GM12878 (cell line): ENCODE measurements at regions not wholly inside any gene's neighbourhood (a gene's known extent, or its start where the extent isn't known, plus 50 kb on each side); places are given as distances from the start of the nearest gene placed in this dataset.

Experiments used
- ATAC-seq: fragments of 200-7000 bp; cut with Tn5 transposase; 3 replicates; pipeline ENCODE4 v1.9.1; 2020; ENCODE audit warnings: mild to moderate bottlenecking, moderate library complexity
- BruUV-seq: library from RNA; stranded (reverse); fragments of 400-500 nt; replicated peaks from 2 replicates; lab custom pipeline; 2021; lab: Mats Ljungman, UMichigan
- CTCF ChIA-PET: fragments of 300-600 bp; sonication (Branson Sonifier 250); formaldehyde crosslinking; extraction: SDS; loops from one replicate; lab custom pipeline; 2021; ENCODE audit warnings: inconsistent platforms; lab: Yijun Ruan, JAX
- POLR2A ChIA-PET: fragments of 350-600 bp; formaldehyde crosslinking; extraction: SDS; loops from one replicate; lab custom pipeline; 2021; ENCODE audit warnings: inconsistent platforms; lab: Charles Lee
- RAD21 ChIA-PET: fragments of 300-600 bp; sonication (Branson Sonifier 250); formaldehyde crosslinking; loops from one replicate; lab custom pipeline; 2023; ENCODE audit warnings: antibody characterized with exemption; ENCODE audit not compliant: unreplicated experiment; lab: Charles Lee
- SMC1A ChIA-PET: fragments of 300-600 bp; sonication (Branson Sonifier 250); formaldehyde crosslinking; loops from one replicate; lab custom pipeline; 2023; ENCODE audit not compliant: unreplicated experiment, uncharacterized antibody; lab: Charles Lee
- DNase-seq: peaks from one replicate; pipeline ENCODE4 v3.0.0-alpha.2; 2011; ENCODE audit warnings: low read depth, low spot score
- FAIRE-seq: peaks from 3 replicates; lab custom pipeline; 2011; peaks lifted over from hg19 to GRCh38; lab: Jason Lieb, UNC
- H2AFZ ChIP-seq: 2 replicates; pipeline ENCODE4 v1.6.0; 2011; ENCODE audit warnings: low read depth, low read length, control low read depth; ENCODE audit not compliant: control insufficient read depth
- H3K27ac ChIP-seq: 2 replicates; pipeline ENCODE4 v1.5.1; 2011; ENCODE audit warnings: control low read depth; ENCODE audit not compliant: control insufficient read depth, insufficient read depth
- H3K27me3 ChIP-seq, 2 experiments: replicated peaks in 1 of 2; 2 replicates each; pipeline versions ENCODE4 v1.6.0 to v1.6.1; 2011; ENCODE audit warnings: low read length in 1 of 2; ENCODE audit not compliant: control insufficient read depth in 2 of 2, insufficient read depth in 2 of 2
- H3K36me3 ChIP-seq, 2 experiments: 2 replicates each; pipeline ENCODE4 v1.5.1; 2011; ENCODE audit warnings: low read length in 1 of 2; ENCODE audit not compliant: control insufficient read depth in 2 of 2, insufficient read depth in 2 of 2
- H3K4me1 ChIP-seq: 2 replicates; pipeline ENCODE4 v1.6.1; 2011; ENCODE audit warnings: mild to moderate bottlenecking, low read length, moderate library complexity, mixed read lengths; ENCODE audit not compliant: control insufficient read depth, insufficient read depth
- H3K4me2 ChIP-seq: 2 replicates; pipeline ENCODE4 v1.6.0; 2011; ENCODE audit warnings: control low read depth; ENCODE audit not compliant: control insufficient read depth, insufficient read depth
- H3K4me3 ChIP-seq: fragments of 200-600 bp; sonication (generic); 2 replicates; pipeline ENCODE4 v1.5.1; 2016
- H3K79me2 ChIP-seq: 2 replicates; pipeline ENCODE4 v1.6.0; 2011; ENCODE audit warnings: low read length; ENCODE audit not compliant: control insufficient read depth, insufficient read depth
- H3K9ac ChIP-seq: 2 replicates; pipeline ENCODE4 v1.8.0; 2011; ENCODE audit warnings: low read length, control low read depth, mixed read lengths; ENCODE audit not compliant: control insufficient read depth, insufficient read depth
- H3K9me3 ChIP-seq: replicated peaks from 3 replicates; pipeline ENCODE4 v1.5.1; 2011; ENCODE audit warnings: mild to moderate bottlenecking, low read length; ENCODE audit not compliant: control insufficient read depth, insufficient read depth
- H4K20me1 ChIP-seq: 2 replicates; pipeline ENCODE4 v1.6.0; 2011; ENCODE audit not compliant: control insufficient read depth, insufficient read depth
- ESRRA ChIP-seq: IDR thresholded peaks from 2 replicates; pipeline ENCODE4 v1.6.1; 2012; ENCODE audit warnings: mild to moderate bottlenecking, low read length, improper control_type of control experiment
- ETV6 ChIP-seq, 2 experiments: fragments of 450-650 bp in 1 of 2; IDR thresholded peaks in 1 of 2; conservative IDR thresholded peaks in 1 of 2; 2 replicates each; pipeline ENCODE4 v1.6.1; 2014; ENCODE audit warnings: antibody characterized with exemption in 1 of 2, borderline replicate concordance in 1 of 2, low read depth in 1 of 2, mild to moderate bottlenecking in 1 of 2, moderate library complexity in 1 of 2
- WGBS: methylation state at CpG from one replicate; pipeline ENCODE4 v1.1.6; 2016; ENCODE audit warnings: low lambda C conversion rate; ENCODE audit not compliant: insufficient replicate concordance, insufficient coverage; ENCODE audit errors: missing lambda C conversion rate; 5-methylcytosine and 5-hydroxymethylcytosine counted together
- in situ Hi-C: fragments of 300-500 bp; cut with MboI; formaldehyde crosslinking; loops from 9 replicates; pipeline ENCODE4 v1.14.3; 2018; ENCODE audit warnings: mixed read lengths
- intact Hi-C: fragments of 100-400 bp; cut with micrococcal nuclease; formaldehyde crosslinking; loops from one replicate; pipeline ENCODE4 v1.14.2; 2022; ENCODE audit not compliant: unreplicated experiment
- TF ChIP-seq, protein P1 (sequence below): fragments of 450-650 bp; IDR thresholded peaks from 2 replicates; pipeline ENCODE4 v1.6.1; 2017; ENCODE audit warnings: mild to moderate bottlenecking, moderate library complexity
- TF ChIP-seq, protein P2 (sequence below): IDR thresholded peaks from 2 replicates; pipeline ENCODE4 v1.6.1; 2011; ENCODE audit warnings: mild to moderate bottlenecking, low read depth, low read length, moderate library complexity; ENCODE audit not compliant: insufficient replicate concordance

DNA sequence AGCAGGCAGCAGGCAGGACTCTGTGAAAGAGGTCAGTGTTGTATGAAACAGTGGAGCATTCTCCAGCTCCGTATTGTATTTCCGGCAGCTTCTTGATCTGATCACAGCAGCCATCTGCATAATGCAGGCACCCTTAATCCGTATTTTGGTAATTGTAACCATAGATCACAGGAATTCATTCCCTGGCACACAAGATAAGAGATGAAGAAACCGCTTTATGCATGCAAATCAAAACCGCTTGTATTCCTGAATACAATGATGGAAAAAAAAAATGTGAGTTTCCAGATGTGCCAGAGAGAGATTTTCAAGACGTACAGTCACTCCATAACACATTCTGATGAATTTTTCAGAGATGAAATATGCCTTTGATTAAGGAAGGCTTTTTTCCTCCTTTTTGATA is 221.3 kb downstream of the ACKR3 start:
- H3K9ac ChIP-seq: no peak overlapping the region
- ChIA-PET RAD21 (no interaction called here), POLR2A (no interaction called here), SMC1A (no interaction called here), CTCF (no interaction called here)
- in situ Hi-C loops (no loop called here), intact Hi-C loops (no loop called here)
- no peaks in the 10 kb centered on the region for H3K4me1 ChIP-seq
- H3K36me3 ChIP-seq: no peaks in the 10 kb centered on the region
- no peak for FAIRE-seq
- ATAC-seq: no peak
- WGBS: 36% methylated on average over 6 of the region's 6 CpGs
- H4K20me1 ChIP-seq: no peaks in the 10 kb centered on the region
- no peak for DNase-seq
- H3K4me2 ChIP-seq: no peak overlapping the region
- no peak overlapping the region for H3K27ac ChIP-seq
- no peaks in the 10 kb centered on the region for H3K79me2 ChIP-seq
- BruUV-seq: no TSS peak
- H3K4me3 ChIP-seq: no peak overlapping the region
- no peaks in the 10 kb centered on the region for H3K9me3 ChIP-seq
- TF ChIP-seq, protein P1, sequence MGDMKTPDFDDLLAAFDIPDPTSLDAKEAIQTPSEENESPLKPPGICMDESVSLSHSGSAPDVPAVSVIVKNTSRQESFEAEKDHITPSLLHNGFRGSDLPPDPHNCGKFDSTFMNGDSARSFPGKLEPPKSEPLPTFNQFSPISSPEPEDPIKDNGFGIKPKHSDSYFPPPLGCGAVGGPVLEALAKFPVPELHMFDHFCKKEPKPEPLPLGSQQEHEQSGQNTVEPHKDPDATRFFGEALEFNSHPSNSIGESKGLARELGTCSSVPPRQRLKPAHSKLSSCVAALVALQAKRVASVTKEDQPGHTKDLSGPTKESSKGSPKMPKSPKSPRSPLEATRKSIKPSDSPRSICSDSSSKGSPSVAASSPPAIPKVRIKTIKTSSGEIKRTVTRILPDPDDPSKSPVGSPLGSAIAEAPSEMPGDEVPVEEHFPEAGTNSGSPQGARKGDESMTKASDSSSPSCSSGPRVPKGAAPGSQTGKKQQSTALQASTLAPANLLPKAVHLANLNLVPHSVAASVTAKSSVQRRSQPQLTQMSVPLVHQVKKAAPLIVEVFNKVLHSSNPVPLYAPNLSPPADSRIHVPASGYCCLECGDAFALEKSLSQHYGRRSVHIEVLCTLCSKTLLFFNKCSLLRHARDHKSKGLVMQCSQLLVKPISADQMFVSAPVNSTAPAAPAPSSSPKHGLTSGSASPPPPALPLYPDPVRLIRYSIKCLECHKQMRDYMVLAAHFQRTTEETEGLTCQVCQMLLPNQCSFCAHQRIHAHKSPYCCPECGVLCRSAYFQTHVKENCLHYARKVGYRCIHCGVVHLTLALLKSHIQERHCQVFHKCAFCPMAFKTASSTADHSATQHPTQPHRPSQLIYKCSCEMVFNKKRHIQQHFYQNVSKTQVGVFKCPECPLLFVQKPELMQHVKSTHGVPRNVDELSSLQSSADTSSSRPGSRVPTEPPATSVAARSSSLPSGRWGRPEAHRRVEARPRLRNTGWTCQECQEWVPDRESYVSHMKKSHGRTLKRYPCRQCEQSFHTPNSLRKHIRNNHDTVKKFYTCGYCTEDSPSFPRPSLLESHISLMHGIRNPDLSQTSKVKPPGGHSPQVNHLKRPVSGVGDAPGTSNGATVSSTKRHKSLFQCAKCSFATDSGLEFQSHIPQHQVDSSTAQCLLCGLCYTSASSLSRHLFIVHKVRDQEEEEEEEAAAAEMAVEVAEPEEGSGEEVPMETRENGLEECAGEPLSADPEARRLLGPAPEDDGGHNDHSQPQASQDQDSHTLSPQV: no peak
- TF ChIP-seq, protein P2, sequence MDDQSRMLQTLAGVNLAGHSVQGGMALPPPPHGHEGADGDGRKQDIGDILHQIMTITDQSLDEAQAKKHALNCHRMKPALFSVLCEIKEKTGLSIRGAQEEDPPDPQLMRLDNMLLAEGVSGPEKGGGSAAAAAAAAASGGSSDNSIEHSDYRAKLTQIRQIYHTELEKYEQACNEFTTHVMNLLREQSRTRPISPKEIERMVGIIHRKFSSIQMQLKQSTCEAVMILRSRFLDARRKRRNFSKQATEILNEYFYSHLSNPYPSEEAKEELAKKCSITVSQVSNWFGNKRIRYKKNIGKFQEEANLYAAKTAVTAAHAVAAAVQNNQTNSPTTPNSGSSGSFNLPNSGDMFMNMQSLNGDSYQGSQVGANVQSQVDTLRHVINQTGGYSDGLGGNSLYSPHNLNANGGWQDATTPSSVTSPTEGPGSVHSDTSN: no peak
- TF ChIP-seq ESRRA (no peak), ETV6 (conservative IDR thresholded peaks at IDR 0.05 in 1 of 2, IDR thresholded peaks at IDR 0.05 in 1 of 2; ENCODE audit: borderline replicate concordance in 1 of 2, low read depth in 1 of 2) (no peak)
- H2AFZ ChIP-seq: no peak overlapping the region
- peaks cover 0 to 2% of the 10 kb centered on the region in 2 experiments; a peak in 1 of 4 replicates for H3K27me3 ChIP-seq
